ENCODE measurements at regions not wholly inside any gene's neighbourhood (a gene's known extent, or its start where the extent isn't known, plus 50 kb on each side); places are given as distances from the start of the nearest gene placed in this dataset.

DNA sequence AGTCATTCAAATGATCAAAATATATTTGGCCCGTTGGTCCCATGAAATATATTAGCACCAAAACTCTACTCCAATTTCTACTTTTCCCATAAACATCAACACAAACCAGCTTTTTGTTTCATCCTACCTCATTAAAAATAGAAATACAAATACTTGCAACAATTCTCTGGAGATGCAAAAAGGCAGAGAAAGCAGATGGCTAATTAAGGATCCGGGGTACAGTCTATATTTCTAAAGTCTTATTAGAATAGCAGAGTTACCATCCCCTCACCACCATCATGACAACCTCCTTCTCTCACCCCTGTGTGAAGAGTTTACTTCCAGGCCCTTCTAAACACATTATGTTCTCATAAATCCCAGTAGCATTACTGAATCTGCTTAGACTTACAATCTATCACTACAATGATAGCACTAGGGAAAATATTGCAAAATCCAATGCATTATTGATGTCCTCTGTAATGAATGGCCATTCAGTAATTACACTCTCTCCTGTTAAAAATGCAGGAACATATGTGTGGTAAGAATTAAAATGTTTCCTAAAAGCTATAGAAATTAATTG, 133.8 kb downstream of the HHIPL2 start:
- in situ Hi-C loops (cut with HindIII; ENCODE audit: low pct_ligation_motif_present, low sequenced_read_pairs): no loop called here
- H3K27me3 ChIP-seq (replicated peaks): no peaks in the 10 kb centered on the region
- TF ChIP-seq, protein P1, sequence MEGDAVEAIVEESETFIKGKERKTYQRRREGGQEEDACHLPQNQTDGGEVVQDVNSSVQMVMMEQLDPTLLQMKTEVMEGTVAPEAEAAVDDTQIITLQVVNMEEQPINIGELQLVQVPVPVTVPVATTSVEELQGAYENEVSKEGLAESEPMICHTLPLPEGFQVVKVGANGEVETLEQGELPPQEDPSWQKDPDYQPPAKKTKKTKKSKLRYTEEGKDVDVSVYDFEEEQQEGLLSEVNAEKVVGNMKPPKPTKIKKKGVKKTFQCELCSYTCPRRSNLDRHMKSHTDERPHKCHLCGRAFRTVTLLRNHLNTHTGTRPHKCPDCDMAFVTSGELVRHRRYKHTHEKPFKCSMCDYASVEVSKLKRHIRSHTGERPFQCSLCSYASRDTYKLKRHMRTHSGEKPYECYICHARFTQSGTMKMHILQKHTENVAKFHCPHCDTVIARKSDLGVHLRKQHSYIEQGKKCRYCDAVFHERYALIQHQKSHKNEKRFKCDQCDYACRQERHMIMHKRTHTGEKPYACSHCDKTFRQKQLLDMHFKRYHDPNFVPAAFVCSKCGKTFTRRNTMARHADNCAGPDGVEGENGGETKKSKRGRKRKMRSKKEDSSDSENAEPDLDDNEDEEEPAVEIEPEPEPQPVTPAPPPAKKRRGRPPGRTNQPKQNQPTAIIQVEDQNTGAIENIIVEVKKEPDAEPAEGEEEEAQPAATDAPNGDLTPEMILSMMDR (IDR thresholded peaks at IDR 0.05; ENCODE audit: low read depth, low read length, missing control alignments): no peak
- no peaks in the 10 kb centered on the region for H3K36me3 ChIP-seq (replicated peaks)
- no peak for DNase-seq
- H3K4me3 ChIP-seq (ENCODE audit: low read depth, low read length): no peak overlapping the region
- no peak overlapping the region for H3K27ac ChIP-seq

DNA sequence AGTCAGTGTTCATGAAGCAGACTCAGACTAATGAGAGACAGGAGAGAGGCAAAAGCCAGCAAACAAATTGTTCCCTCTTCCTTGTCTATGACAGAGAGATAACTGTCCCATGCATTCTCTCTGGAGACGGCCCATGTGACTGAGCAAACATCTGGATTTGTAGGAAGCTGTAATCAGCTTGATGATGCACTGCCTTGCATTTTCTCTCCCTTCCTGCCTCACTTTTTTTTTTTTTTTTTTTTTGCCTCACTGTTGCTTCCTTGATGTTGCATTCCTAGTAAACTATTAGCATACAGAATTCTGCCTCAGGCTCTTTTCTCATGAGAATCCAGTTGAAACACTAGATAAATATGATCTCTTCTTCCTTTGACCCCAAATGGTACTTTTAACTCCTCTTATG, 134.5 kb downstream of the HHIPL2 start:
- no peak overlapping the region for H3K27ac ChIP-seq
- H3K4me3 ChIP-seq (ENCODE audit: low read depth, low read length): no peak overlapping the region
- no peaks in the 10 kb centered on the region for H3K27me3 ChIP-seq (replicated peaks)
- DNase-seq: no peak
- in situ Hi-C loops (cut with HindIII; ENCODE audit: low pct_ligation_motif_present, low sequenced_read_pairs): no loop called here
- H3K36me3 ChIP-seq (replicated peaks): no peaks in the 10 kb centered on the region
- TF ChIP-seq, protein P1 (IDR thresholded peaks at IDR 0.05; ENCODE audit: low read depth, low read length, missing control alignments): no peak

DNA sequence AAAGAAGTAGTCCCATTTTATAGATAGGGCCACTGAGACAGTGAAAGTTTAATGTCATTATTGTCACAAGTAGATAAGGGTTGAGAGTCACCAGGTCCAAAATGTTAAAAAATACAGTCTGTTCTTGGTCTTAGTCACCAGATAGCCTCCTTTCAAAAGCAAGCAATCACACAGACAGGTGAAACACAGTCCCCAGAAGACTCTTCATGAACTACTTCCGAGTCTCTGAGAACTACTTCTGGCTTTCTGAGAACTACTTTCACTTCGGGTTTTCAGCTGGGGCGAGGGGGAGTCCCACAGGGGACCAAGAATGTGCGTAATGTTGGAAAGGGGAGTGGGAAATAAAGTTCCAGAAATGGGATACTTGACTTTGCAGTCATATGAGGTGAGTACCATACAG, 143.2 kb downstream of the HHIPL2 start:
- Histone ChIP-seq H3K36me3 (replicated peaks) (no peaks in the 10 kb centered on the region), H3K27me3 (replicated peaks) (no peaks in the 10 kb centered on the region), H3K27ac (no peak overlapping the region), H3K4me3 (ENCODE audit: low read depth, low read length) (no peak overlapping the region)
- in situ Hi-C loops (cut with HindIII; ENCODE audit: low pct_ligation_motif_present, low sequenced_read_pairs): no loop called here
- TF ChIP-seq, protein P1 (IDR thresholded peaks at IDR 0.05; ENCODE audit: low read depth, low read length, missing control alignments): no peak
- no peak for DNase-seq

DNA sequence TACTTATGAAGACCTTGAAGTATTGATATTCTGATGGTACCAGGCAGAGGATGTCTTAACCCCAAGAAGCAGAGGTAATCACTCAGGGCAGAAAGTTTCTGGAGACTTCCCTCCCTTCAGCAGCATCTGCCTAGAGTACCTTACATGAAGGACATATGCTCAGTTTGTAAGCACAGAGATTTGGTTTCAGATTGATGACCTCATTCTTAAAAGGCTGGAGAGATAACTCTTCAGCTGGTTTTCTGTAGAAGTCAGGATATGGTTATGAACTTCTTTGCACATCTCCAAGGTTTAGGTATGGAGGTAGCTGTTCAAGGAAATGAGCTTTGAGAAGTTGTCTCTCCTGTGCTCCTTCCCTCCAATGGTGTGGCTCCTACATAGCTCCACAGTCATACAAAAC, 148.7 kb downstream of the HHIPL2 start:
- Histone ChIP-seq H3K27ac (no peak overlapping the region), H3K36me3 (replicated peaks) (no peaks in the 10 kb centered on the region), H3K27me3 (replicated peaks) (no peaks in the 10 kb centered on the region), H3K4me3 (ENCODE audit: low read depth, low read length) (no peak overlapping the region)
- no peak for DNase-seq
- TF ChIP-seq, protein P1 (IDR thresholded peaks at IDR 0.05; ENCODE audit: low read depth, low read length, missing control alignments): no peak
- in situ Hi-C loops (cut with HindIII; ENCODE audit: low pct_ligation_motif_present, low sequenced_read_pairs): no loop called here

DNA sequence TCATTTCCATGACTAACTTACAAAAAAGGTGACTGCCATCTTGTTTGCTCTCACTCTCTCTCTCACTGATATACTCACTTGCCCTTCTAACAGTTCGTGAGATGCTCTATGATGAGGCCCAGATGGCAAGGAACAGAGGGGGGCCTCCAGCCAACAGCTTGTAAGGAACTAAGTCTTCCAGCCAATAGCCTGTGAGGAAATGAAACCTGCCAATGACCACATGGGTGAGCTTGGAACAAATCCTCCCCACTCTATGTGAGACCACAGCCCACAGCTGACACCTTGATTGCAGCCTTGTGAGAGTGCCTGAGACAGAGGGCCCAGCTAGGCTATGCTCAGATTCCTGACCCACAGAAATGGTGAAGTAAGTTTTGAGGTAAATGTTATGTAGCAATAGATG, 153.7 kb downstream of the HHIPL2 start:
- Histone ChIP-seq H3K27me3 (replicated peaks) (no peaks in the 10 kb centered on the region), H3K4me3 (ENCODE audit: low read depth, low read length) (no peak overlapping the region), H3K27ac (no peak overlapping the region), H3K36me3 (replicated peaks) (no peaks in the 10 kb centered on the region)
- DNase-seq: no peak
- TF ChIP-seq, protein P1 (IDR thresholded peaks at IDR 0.05; ENCODE audit: low read depth, low read length, missing control alignments): no peak
- in situ Hi-C loops (cut with HindIII; ENCODE audit: low pct_ligation_motif_present, low sequenced_read_pairs): no loop called here

DNA sequence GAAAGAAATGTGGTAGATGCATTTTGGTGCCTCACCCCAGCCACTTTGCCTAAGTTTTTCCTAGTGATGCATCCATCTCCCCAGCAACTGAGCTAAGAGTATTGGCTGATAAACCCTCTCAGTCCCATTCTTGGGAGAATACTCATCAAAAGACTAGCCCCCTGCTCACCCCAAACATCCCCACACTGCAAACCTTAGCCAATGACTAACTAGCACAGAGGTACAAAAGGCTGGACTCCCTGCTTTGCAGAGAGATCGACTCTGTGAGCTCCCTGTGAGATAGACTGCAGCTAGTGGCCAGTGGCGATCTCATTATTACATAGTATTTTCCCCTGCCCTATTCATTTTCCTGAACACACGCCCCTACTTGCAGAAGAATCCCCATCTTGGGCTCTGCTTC, 155.3 kb downstream of the HHIPL2 start:
- peak; percentile 6 for DNase-seq
- in situ Hi-C loops (cut with HindIII; ENCODE audit: low pct_ligation_motif_present, low sequenced_read_pairs): no loop called here
- TF ChIP-seq, protein P1 (IDR thresholded peaks at IDR 0.05; ENCODE audit: low read depth, low read length, missing control alignments): no peak
- no peaks in the 10 kb centered on the region for H3K36me3 ChIP-seq (replicated peaks)
- no peak overlapping the region for H3K4me3 ChIP-seq (ENCODE audit: low read depth, low read length)
- H3K27me3 ChIP-seq (replicated peaks): no peaks in the 10 kb centered on the region
- no peak overlapping the region for H3K27ac ChIP-seq

Data from brain microvascular endothelial cell (primary cell).